HG03139 (cell line): ENCODE measurements at regions not wholly inside any gene's neighbourhood (a gene's known extent, or its start where the extent isn't known, plus 50 kb on each side); places are given as distances from the start of the nearest gene placed in this dataset.

Experiments
- ATAC-seq: cut with Tn5 transposase; IDR thresholded peaks from one replicate; pipeline ENCODE4 v1.9.1; 2021; ENCODE audit not compliant: unreplicated experiment

DNA sequence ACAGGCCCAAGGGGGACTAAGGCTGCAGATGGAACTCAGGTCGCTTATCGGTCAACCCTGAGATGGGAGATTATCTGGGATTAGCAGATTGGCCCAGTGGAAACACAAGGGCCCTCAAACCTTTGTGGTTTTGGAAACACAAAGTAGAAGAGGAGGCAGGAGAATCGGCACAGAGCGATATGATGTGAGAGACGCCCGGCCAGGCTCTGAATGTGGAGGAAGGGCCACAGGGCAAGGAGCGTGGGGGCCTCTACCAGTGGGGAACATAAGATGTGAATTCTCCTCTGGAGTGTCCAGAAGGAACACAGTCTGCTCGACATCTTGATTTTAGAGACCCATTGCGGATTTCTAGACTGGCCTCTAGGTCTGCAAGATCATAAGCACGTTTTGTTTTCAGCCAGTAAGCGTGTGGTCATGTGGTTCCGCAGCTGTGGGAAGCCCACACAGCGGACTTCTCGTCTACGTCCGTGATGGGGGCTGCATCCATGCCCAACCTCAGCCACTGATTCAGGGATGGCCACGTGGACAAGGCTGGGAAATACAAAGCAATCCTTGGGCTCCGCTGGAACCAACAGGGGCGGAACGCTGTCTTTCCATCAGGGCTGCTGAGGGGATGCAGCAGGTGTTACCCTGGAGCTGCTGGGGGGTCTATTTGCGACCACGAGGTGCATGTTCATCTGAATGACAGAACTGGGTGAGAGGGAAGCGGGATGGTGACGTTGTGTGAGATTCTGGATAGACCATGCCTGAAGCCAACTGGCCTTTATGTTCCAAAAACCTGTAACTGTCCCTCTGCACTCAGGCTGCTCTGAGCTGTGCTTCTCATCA lies 127.6 kb upstream of the PMEPA1 start:
- ATAC-seq, result no peak

DNA sequence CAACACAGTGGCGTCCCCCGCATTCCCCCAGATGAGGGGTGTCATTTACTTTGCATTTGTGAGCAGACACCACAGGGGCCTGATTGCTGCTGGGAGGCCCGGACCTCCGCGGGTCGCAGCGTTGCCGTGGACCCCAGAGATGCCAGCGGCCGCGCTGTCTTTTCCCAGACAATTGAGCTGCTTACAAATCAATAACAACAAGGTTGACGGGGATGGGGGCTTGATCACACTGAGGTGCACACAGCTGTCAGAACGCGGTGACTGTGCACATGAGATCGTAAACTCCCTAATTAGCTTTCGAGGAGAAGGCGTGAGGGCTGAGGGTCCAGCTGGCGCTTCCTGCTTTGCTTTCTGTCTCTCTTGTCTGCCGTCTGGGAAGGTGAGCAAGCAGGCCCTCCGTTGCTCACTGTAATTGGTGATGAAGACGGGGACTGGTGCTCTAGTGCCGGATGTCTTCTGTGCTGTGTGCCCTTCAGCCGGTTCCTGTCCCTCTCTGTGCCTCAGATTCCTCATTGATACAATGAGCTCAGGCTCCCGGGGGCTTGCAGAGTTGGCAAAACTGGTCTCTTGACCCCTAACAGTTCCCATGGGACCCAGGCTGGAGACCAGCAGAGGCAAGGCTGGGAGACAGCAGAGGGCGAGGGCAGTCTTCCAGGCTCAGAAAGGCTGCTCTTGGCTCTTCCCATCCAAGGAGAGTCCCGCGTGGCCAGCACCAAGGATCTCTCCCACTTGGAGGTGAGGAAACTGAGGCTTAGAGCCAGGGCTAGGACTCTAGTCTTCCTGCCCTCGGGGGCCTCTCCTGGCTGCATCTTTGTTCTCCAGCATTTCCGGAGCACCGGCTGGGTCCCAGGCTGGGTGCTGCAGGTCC lies 126.0 kb upstream of the PMEPA1 start:
- no peak for ATAC-seq

- ATAC-seq, result no peak
Observed at GRCh38 chr20:57835074-57835452, 125.2 kb upstream of the PMEPA1 start.

DNA sequence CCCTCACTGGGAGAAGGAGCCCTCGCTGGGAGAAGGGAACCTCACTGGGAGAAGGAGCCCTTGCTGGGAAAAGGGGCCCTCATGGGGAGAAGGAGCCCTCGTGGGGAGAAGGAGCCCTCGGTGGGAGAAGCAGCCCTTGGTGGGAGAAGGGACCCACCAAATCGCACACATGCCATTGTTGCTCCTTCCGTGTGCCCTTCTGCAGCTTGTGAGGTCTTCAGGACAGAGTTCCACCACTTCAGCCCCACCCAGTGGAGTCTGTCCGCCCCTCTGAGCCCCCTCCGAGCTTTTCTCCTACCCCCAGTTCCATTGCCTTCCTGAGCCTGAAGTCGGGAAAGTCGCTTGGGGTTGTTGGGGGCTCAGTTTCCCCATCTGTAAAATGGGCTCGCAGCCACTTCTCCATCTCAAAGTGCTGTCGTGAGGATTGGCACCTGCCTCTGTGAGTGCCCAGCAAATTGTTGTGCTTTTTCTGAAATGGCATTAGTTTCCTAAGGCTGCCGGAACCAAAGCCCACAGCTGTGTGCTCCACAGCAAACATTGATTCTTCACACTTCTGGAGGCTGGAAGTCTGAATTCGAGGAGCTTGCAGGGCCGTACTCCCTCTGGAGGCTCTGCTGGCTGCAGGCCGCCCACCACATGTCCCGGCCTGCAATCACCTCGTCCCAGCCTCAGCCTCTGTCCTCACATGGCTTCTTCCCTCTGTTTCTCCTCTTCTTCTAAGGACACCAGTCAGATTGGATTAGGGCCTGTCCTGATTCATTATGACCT lies 124.7 kb upstream of the PMEPA1 start:
- no peak for ATAC-seq

DNA sequence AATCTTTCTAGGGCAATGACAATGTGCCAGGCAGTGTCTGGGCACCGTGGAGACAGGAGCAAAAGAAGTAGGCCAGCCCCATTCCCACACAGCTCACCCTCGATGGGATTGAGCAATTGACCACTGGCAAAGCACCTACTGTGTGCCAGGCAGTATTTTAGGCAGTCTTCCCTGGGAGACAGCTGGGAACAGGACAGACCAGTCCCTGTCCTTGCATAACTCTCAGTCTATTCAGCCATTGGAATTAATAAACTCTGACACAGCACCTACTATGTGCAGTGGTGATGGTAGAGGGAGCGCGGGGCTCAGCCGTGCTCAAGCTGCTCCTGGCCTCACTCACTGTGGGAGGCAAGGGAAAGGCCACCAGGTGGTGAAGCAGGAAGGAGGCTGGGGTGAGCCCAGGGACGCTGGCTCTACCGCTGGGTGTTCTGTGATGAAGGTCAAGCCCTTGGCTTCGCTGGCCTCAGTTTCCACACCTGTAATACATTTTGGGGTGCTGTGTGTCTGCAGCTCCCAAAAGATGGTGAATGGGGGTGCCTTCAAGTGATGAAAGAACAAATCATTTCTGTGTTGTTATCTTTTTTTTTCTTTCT lies 122.3 kb upstream of the PMEPA1 start:
- no peak for ATAC-seq

DNA sequence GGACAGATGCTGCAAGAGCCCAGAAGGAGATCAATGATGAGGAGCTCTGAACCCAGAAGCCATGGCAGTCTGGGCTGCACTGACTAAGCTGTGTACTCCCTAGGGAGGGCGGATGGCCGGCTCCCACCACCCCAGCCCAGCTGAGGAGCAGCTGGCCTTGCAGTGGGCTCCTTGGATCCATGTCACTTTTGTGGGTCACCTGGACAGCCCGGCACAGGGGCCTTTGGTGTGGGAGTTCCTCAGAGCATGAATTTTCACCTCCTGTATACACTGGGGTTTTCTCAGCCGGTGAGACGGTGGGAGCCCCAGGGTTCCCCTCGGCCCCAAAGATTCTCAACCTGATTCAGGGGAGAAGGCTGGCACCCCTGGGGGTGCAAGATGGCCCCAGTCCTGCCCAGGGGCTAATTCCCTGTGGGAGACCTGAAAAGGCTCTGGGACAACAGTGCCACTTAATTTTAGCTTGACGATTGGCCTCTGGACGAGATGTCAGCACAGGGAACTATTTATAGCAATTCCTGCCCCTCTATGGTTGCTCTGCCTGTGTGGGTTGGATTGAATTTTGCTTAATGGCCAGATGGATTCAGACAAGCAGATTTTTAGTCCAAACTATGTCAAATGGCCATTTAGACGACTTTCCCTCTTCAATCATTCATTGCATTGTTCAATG lies 121.6 kb upstream of the PMEPA1 start:
- ATAC-seq, result no peak

GRCh38 chr20:57830515-57830895 lies 120.7 kb upstream of the PMEPA1 start:
- ATAC-seq, result no peak

DNA sequence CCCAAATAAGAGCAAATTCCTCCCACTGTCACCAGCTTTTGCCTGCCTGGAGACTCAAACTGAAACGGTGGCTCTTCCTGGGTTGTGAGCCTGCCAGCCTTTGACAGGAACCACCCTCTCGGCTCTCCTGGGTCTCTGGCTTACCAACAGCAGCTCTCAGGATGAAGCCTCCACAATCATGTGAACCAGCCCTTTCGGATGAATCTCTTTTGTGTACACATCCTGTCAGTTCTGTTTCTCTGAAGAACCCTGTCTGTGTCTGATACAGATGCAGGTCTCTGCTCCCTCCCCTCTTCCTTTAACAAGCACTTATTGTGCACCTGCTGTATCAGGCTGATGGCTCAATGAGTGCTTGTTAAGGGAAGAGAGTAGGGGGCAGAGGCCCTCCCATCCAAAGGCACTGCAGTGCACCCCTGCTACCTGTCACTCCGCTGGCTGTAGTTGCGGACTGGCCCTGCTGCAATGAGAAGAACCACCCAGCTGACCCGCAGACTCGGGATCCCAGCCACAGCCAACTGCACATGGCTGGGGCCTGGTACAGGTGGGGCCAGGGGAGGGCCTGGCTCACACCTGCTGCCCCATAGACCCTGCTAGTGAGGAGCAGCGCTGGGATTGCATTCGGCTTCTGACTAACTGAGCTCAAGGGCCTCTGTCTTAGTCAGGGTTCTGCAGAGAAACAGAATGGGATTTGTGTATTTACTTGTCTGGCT lies 120.1 kb upstream of the PMEPA1 start:
- ATAC-seq, result no peak

GRCh38 chr20:57829336-57829735 lies 119.5 kb upstream of the PMEPA1 start:
- ATAC-seq, result no peak

GRCh38 chr20:57828696-57829095 lies 118.9 kb upstream of the PMEPA1 start:
- no peak for ATAC-seq

- no peak for ATAC-seq
Observed at GRCh38 chr20:57826666-57827287, 117.0 kb upstream of the PMEPA1 start.

DNA sequence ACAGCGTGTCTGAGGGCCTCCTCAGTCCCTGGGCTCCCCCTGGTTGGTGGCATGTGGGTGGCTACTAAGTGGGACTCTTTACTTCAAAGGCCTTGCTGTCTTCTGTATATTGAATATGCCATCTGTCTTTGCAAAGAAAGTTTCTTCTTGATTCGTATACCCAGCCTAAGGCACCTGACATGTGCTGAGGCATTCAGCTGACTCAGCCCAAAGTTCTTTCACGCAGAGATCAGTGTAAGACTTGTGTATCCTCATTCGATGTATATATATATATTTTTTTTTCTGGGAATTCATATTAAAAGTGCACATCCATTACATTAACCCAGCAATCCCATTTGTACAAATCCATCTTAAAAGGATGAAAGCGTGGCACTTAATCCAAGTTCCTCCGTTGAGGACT lies 115.1 kb upstream of the PMEPA1 start:
- no peak for ATAC-seq

DNA sequence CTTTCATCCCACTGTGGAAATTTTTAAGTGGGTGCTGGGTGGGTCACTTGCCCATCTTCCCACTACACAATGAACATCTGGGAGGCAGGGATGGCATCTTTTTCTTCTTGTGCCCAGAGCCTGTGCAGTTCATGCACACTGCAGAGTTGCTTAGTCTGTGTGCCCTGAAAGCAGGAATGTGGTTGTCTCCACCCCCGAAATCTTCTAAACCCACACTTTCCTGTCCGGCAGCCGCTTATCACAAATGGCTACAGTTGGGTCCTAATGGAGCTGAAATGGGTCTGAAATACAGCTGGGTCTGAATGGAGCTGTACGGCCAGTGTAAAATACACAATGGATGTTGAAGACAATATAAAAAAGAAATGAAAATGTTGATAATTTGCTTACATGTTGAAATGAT lies 112.1 kb upstream of the PMEPA1 start:
- no peak for ATAC-seq

GRCh38 chr20:57819691-57820380 lies 110.0 kb upstream of the PMEPA1 start:
- no peak for ATAC-seq

GRCh38 chr20:57819291-57819690 lies 109.5 kb upstream of the PMEPA1 start:
- no peak for ATAC-seq

GRCh38 chr20:57818418-57819181 lies 108.8 kb upstream of the PMEPA1 start:
- ATAC-seq, result no peak

GRCh38 chr20:57815405-57815804 lies 105.6 kb upstream of the PMEPA1 start:
- no peak for ATAC-seq

GRCh38 chr20:57814529-57814928 lies 104.7 kb upstream of the PMEPA1 start:
- ATAC-seq, result no peak
